GM23338 (cell line): ENCODE measurements at regions not wholly inside any gene's neighbourhood (a gene's known extent, or its start where the extent isn't known, plus 50 kb on each side); places are given as distances from the start of the nearest gene placed in this dataset.

Source experiments
- CREB1 ChIP-seq: fragments of 250-450 bp; sonication (Bioruptor Pico); IDR thresholded peaks from 2 replicates; pipeline ENCODE4 v1.5.0; 2020; ENCODE audit warnings: low read depth, mild to moderate bottlenecking, moderate library complexity
- CTCF ChIP-seq, 2 experiments: fragments of 200-600 bp in 1 of 2; sonication (generic) in 1 of 2; conservative IDR thresholded peaks; 2 replicates each; pipeline versions ENCODE4 v1.5.1 to v1.6.1; 2016 to 2017; ENCODE audit warnings: antibody characterized with exemption in 2 of 2, low read depth in 2 of 2, mild to moderate bottlenecking in 2 of 2, moderate library complexity in 1 of 2
- ETS1 ChIP-seq: IDR thresholded peaks from 2 replicates; pipeline ENCODE4 v1.6.1; 2016; ENCODE audit warnings: antibody characterized with exemption
- EZH2 ChIP-seq: fragments of 200-600 bp; sonication (generic); IDR thresholded peaks from one replicate; pipeline ENCODE4 v1.8.0; 2017; ENCODE audit warnings: antibody characterized with exemption, mild to moderate bottlenecking, low read depth; ENCODE audit not compliant: unreplicated experiment
- EZH2phosphoT487 ChIP-seq: fragments of 200-600 bp; sonication (generic); IDR thresholded peaks from one replicate; pipeline ENCODE4 v1.8.1; 2018; ENCODE audit warnings: antibody characterized with exemption; ENCODE audit not compliant: unreplicated experiment
- JUNB ChIP-seq: IDR thresholded peaks from one replicate; pipeline ENCODE4 v1.6.1; 2016; ENCODE audit warnings: antibody characterized with exemption; ENCODE audit not compliant: unreplicated experiment
- POLR2AphosphoS5 ChIP-seq: IDR thresholded peaks from 2 replicates; pipeline ENCODE4 v1.6.1; 2016; ENCODE audit warnings: antibody characterized with exemption, low read depth
- STAT1 ChIP-seq: IDR thresholded peaks from one replicate; pipeline ENCODE4 v1.6.1; 2016; ENCODE audit warnings: antibody characterized with exemption; ENCODE audit not compliant: unreplicated experiment
- TF ChIP-seq, protein P1 (sequence below): IDR thresholded peaks from one replicate; pipeline ENCODE4 v1.6.1; 2018; ENCODE audit warnings: antibody characterized with exemption; ENCODE audit not compliant: unreplicated experiment

- TF ChIP-seq POLR2AphosphoS5 (no peak), CTCF (conservative IDR thresholded peaks at IDR 0.05; ENCODE audit: low read depth in 2 of 2) (0 out of 4 replicates have a peak, but pooled peaks of 1 of the 2 experiments have one; percentile 8), EZH2 (no peak), ETS1 (no peak), EZH2phosphoT487 (no peak), STAT1 (no peak), JUNB (no peak), CREB1 (CRISPR knock-in tag) (no peak)
- TF ChIP-seq, protein P1, sequence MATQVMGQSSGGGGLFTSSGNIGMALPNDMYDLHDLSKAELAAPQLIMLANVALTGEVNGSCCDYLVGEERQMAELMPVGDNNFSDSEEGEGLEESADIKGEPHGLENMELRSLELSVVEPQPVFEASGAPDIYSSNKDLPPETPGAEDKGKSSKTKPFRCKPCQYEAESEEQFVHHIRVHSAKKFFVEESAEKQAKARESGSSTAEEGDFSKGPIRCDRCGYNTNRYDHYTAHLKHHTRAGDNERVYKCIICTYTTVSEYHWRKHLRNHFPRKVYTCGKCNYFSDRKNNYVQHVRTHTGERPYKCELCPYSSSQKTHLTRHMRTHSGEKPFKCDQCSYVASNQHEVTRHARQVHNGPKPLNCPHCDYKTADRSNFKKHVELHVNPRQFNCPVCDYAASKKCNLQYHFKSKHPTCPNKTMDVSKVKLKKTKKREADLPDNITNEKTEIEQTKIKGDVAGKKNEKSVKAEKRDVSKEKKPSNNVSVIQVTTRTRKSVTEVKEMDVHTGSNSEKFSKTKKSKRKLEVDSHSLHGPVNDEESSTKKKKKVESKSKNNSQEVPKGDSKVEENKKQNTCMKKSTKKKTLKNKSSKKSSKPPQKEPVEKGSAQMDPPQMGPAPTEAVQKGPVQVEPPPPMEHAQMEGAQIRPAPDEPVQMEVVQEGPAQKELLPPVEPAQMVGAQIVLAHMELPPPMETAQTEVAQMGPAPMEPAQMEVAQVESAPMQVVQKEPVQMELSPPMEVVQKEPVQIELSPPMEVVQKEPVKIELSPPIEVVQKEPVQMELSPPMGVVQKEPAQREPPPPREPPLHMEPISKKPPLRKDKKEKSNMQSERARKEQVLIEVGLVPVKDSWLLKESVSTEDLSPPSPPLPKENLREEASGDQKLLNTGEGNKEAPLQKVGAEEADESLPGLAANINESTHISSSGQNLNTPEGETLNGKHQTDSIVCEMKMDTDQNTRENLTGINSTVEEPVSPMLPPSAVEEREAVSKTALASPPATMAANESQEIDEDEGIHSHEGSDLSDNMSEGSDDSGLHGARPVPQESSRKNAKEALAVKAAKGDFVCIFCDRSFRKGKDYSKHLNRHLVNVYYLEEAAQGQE = no peak
These were observed 173.1 kb upstream of the SLIT2 start for GRCh38 chr4:20078644-20079043.
